ENCODE measurements at regions not wholly inside any gene's neighbourhood (a gene's known extent, or its start where the extent isn't known, plus 50 kb on each side); places are given as distances from the start of the nearest gene placed in this dataset.

DNA sequence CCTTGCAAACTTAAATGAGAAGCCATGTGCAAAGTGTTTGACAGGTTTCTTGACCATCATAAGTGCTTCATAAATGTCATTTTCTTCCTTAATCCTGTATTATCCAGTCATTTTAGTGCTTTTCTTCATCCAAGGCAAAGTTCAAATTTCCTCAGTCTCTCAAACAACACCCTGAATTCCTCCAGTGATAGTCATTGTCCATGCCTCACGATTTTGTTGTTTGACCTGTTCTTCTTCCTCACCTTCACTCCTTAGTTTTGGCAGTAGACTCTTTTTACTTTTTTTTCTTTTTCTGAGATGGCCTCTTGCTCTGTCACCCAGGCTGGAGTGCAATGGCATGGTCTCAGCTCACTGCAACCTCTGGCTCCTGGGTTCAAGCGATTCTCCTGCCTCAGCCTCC is 1257.3 kb downstream of the FAM181B start:
- ATAC-seq = no peak
- Histone ChIP-seq H3K4me1 (ENCODE audit: control insufficient read depth, insufficient read depth, low read length) (no peaks in the 10 kb centered on the region), H3K36me3 (ENCODE audit: control insufficient read depth, insufficient read depth, low read length) (no peaks in the 10 kb centered on the region), H3K4me3 (ENCODE audit: low read depth in 2 of 2, low read length in 2 of 2) (no peak overlapping the region), H3K27me3 (ENCODE audit: control insufficient read depth, insufficient read depth, low read length) (no peaks in the 10 kb centered on the region), H3K27ac (ENCODE audit: low read length) (no peak overlapping the region), H3K9me3 (ENCODE audit: control insufficient read depth, insufficient read depth, low read depth, low read length) (no peaks in the 10 kb centered on the region)
- intact Hi-C loops (cut with micrococcal nuclease; ENCODE audit: unreplicated experiment) = no loop called here
- no peak for DNase-seq (ENCODE audit: low read depth, low spot score)
- in situ Hi-C loops (cut with HindIII; ENCODE audit: low pct_unique_long_range_greater_than_20kb, low sequenced_read_pairs) = no loop called here
- TF ChIP-seq SIN3A (IDR thresholded peaks at IDR 0.05; ENCODE audit: borderline replicate concordance, insufficient read depth, low read depth, low read length) (no peak), TCF7L2 (IDR thresholded peaks at IDR 0.05; ENCODE audit: low read depth, low read length) (no peak), POLR2AphosphoS5 (IDR thresholded peaks at IDR 0.05; ENCODE audit: low read depth, low read length) (no peak)
- TF ChIP-seq, protein P1, sequence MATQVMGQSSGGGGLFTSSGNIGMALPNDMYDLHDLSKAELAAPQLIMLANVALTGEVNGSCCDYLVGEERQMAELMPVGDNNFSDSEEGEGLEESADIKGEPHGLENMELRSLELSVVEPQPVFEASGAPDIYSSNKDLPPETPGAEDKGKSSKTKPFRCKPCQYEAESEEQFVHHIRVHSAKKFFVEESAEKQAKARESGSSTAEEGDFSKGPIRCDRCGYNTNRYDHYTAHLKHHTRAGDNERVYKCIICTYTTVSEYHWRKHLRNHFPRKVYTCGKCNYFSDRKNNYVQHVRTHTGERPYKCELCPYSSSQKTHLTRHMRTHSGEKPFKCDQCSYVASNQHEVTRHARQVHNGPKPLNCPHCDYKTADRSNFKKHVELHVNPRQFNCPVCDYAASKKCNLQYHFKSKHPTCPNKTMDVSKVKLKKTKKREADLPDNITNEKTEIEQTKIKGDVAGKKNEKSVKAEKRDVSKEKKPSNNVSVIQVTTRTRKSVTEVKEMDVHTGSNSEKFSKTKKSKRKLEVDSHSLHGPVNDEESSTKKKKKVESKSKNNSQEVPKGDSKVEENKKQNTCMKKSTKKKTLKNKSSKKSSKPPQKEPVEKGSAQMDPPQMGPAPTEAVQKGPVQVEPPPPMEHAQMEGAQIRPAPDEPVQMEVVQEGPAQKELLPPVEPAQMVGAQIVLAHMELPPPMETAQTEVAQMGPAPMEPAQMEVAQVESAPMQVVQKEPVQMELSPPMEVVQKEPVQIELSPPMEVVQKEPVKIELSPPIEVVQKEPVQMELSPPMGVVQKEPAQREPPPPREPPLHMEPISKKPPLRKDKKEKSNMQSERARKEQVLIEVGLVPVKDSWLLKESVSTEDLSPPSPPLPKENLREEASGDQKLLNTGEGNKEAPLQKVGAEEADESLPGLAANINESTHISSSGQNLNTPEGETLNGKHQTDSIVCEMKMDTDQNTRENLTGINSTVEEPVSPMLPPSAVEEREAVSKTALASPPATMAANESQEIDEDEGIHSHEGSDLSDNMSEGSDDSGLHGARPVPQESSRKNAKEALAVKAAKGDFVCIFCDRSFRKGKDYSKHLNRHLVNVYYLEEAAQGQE (IDR thresholded peaks at IDR 0.05; ENCODE audit: insufficient read depth in 1 of 2, low read depth in 2 of 2, low read length in 1 of 2) = no peak
- TF ChIP-seq, protein P2, sequence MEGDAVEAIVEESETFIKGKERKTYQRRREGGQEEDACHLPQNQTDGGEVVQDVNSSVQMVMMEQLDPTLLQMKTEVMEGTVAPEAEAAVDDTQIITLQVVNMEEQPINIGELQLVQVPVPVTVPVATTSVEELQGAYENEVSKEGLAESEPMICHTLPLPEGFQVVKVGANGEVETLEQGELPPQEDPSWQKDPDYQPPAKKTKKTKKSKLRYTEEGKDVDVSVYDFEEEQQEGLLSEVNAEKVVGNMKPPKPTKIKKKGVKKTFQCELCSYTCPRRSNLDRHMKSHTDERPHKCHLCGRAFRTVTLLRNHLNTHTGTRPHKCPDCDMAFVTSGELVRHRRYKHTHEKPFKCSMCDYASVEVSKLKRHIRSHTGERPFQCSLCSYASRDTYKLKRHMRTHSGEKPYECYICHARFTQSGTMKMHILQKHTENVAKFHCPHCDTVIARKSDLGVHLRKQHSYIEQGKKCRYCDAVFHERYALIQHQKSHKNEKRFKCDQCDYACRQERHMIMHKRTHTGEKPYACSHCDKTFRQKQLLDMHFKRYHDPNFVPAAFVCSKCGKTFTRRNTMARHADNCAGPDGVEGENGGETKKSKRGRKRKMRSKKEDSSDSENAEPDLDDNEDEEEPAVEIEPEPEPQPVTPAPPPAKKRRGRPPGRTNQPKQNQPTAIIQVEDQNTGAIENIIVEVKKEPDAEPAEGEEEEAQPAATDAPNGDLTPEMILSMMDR (IDR thresholded peaks at IDR 0.05) = no peak
- ChIA-PET POLR2A (no interaction called here), CTCF (no interaction called here)
- BruUV-seq (replicated peaks) = no TSS peak

DNA sequence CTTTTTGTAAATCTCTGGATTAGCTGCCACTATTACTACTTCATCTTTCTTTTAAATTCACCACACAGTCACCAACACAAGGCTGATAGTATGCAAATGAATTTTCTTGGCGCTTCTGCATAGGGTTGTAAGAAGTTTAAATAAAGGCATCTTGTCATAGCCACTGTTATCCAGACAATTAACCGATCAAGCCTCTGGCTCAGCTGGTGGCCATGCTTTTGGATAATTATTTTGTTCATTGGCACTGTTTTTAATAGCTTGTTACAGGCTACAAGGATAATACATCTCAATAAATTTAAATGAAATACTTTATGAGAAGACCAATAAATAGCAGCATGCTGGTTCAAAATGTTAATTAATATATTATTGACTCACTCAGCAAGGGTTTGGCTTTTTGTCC is 1261.0 kb downstream of the FAM181B start:
- DNase-seq (ENCODE audit: low read depth, low spot score) (no peak), ATAC-seq (no peak)
- ChIA-PET POLR2A (interaction anchor here (0.6 kb wide), 1 partner anchor 417 kb away, joined by 6 read pairs; no protein-coding TSS in a partner anchor), CTCF (no interaction called here)
- H3K9me3 ChIP-seq (ENCODE audit: control insufficient read depth, insufficient read depth, low read depth, low read length) = no peaks in the 10 kb centered on the region
- no peak for TF ChIP-seq TCF7L2 (IDR thresholded peaks at IDR 0.05; ENCODE audit: low read depth, low read length)
- TF ChIP-seq, protein P1 (IDR thresholded peaks at IDR 0.05; ENCODE audit: insufficient read depth in 1 of 2, low read depth in 2 of 2, low read length in 1 of 2) = no peak
- TF ChIP-seq, protein P2 (IDR thresholded peaks at IDR 0.05) = no peak
- no peak for TF ChIP-seq SIN3A (IDR thresholded peaks at IDR 0.05; ENCODE audit: borderline replicate concordance, insufficient read depth, low read depth, low read length)
- no peak for TF ChIP-seq POLR2AphosphoS5 (IDR thresholded peaks at IDR 0.05; ENCODE audit: low read depth, low read length)
- H3K4me3 ChIP-seq (ENCODE audit: low read depth in 2 of 2, low read length in 2 of 2) = no peak overlapping the region
- H3K36me3 ChIP-seq (ENCODE audit: control insufficient read depth, insufficient read depth, low read length) = no peaks in the 10 kb centered on the region
- no TSS peak for BruUV-seq (replicated peaks)
- H3K27me3 ChIP-seq (ENCODE audit: control insufficient read depth, insufficient read depth, low read length) = no peaks in the 10 kb centered on the region
- intact Hi-C loops (cut with micrococcal nuclease; ENCODE audit: unreplicated experiment) (no loop called here), in situ Hi-C loops (cut with HindIII; ENCODE audit: low pct_unique_long_range_greater_than_20kb, low sequenced_read_pairs) (no loop called here)
- H3K4me1 ChIP-seq (ENCODE audit: control insufficient read depth, insufficient read depth, low read length) = no peaks in the 10 kb centered on the region
- H3K27ac ChIP-seq (ENCODE audit: low read length) = no peak overlapping the region

All from Panc1 (cell line).